Right kidney (tissue), 1 donor: ENCODE measurements at regions not wholly inside any gene's neighbourhood (a gene's known extent, or its start where the extent isn't known, plus 50 kb on each side); places are given as distances from the start of the nearest gene placed in this dataset.
A peak's percentile ranks its signal among the peaks of the same experiment; 100 is the strongest.

Experiments
- DNase-seq: peaks from one replicate; pipeline ENCODE4 v3.0.0-alpha.2; 2016

DNA sequence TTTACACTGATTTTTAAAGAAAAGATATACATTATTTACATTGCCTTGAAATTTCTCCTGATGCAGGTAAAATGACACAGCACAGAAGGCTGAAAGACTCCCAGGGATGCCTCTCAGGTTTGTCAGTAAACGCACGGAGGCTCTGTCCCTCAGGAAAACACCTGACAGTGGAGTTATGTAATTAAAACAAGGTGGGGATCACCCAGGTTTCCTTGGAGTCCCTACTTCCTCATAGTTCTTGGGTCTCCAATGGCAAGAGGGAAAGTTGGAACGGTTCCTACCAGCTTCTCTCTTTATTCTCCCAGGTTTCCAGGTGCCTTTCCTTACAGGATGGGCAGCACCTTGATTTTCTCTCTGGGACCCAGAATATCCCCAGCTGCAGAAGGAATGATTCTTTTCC, 654.8 kb downstream of the SLC4A3 start:
- DNase-seq = no peak

- no peak for DNase-seq
Observed at GRCh38 chr2:220293966-220294365, 666.5 kb downstream of the SLC4A3 start.

DNA sequence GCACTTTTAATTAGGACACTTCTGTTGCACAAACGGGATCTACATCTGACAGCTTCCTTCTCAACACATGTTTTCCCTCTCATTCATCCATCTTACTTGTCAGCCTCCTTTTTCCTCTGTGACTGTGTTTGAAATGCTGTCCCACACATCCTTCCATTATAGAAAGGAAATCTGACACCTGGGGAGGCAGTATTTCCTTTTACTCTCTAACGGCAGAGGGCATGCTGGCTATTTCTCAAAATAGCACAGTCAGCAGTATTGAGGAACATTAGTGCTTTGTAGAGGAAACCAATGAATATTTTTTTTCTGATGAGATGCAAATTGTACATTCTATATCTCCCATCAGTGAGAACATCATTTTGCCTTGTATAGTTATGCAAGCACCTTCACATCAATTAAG, 668.7 kb downstream of the SLC4A3 start:
- DNase-seq = peak; percentile 45

DNA sequence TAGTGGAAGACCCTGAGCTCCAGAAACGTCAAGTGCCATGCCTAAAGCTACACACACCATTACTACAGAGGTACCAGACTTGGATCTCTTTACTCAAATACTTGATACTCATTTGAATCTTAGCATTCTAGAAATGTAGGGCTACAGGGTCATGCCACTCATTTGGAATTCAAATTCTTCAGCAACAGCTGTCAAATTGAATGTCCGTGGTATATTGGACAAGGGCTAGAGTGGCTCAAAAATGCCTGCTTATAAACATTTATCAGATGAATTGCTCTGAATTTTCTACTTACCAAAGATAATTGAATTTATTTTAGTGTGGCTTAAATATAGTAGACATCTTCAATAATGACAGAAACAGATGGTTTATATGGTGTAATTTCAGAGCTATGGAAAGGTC, 669.7 kb downstream of the SLC4A3 start:
- no peak for DNase-seq

GRCh38 chr2:220300806-220301205, 673.4 kb downstream of the SLC4A3 start:
- no peak for DNase-seq

DNA sequence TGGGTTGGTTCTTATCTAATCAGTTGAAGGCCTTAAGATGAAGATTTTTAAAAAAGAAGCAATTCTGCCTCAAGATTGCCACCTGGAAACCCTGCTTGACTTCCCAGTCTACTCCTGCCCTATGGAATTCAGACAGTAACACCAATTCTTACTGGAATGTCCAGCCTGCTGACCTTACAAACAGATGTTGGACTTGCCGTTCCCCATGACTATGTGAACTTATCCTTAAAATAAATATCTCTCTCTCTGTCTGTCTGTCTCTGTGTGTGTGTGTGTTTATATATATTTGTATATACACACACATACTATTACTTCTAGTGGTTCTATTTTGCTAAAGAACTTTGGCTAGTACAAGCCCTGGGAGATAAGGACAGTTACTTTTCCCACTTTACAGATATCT, 675.3 kb downstream of the SLC4A3 start:
- DNase-seq = no peak

- DNase-seq = no peak
Observed at GRCh38 chr2:220309215-220309614, 681.8 kb downstream of the SLC4A3 start.

DNA sequence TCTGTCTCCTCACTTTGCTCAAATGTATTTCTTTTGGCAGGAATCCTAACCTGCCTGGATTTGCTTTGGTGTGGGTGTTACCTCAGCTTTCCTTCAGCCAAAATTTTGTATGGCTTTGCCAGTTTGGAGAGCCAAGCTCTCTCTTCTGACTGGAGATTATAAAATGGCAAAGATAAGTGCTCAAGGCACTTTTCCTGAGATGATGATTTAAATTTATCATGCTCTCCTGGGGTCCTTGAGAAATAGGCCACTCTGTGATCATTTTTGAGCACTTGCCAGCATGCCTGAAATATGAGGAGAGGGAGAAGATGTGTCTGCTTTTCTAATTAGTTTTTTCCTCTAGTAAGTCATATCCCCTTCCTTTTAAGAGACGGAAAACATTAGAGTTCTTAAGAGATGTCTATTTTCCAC, 683.0 kb downstream of the SLC4A3 start:
- DNase-seq = no peak

DNA sequence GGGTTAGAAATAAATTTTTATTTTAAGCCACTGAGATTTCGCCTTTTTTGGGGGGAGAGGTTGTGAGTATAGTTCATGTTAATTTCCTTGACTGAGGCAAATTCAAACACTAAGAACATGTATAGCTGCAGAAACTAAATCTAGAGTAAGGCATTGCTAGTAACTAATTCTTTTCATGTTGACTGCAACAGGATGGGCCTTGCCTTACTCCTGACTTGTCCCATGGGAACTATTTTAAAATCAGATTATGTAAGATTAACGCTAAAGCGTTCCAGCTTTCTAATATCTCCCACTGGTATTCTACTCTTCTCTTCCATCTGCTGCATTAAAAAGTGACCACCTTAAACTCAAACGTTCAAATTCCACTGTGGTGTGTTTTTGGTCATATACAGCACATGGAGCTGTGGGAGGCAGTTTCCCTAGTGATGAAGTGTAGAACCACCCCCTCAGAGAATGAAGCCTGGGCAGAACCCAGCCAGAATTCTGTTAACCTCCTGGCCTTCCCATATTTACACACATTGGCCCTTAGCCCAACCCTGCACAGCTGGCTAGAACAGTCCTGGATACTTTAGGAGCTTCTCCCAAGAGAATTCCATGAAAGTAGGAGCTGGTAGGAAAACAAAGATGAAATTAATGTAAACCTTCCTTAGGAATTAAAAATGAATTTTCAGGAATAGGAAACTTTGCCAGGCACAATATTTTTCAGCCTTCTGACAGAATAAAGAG, 687.8 kb downstream of the SLC4A3 start:
- DNase-seq = peak; percentile 26

GRCh38 chr2:220318037-220318436, 690.6 kb downstream of the SLC4A3 start:
- no peak for DNase-seq

DNA sequence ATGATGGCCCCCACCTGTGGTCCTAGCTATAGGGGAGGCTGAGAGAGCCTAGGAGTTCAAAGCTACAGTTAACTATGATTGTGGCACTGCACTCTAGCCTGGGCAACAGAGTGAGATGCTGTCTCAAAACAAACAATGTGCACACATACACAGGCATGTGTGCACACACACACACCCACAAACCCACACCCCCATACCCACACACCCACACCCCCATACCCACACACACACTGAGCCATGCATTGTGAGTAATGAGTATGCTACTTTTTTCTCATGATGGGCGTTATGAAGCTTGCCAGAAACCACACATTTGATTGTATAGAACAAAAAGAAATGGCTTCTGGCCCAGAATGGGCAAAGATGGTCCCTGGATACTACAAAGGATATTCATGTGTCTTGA, 691.1 kb downstream of the SLC4A3 start:
- DNase-seq = no peak

DNA sequence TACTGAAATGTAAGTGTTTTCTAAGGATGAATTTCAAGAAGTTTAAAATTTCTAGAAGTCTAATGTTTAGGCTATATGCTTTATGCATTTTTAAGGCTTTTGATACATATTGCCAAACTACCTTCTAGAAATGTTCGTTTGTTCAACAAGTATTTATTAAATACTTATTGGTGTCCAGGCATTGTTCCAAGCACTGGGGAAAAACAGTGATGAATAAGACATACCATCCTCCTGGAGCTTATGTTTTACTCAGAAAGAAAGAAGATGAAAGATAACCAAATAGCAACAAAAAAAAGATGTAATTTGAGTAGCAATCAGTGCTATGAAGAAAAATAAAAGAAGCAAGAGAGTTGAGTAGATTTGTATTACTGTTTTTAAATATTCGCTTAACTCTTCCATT, 692.9 kb downstream of the SLC4A3 start:
- no peak for DNase-seq

GRCh38 chr2:220332886-220333285, 705.5 kb downstream of the SLC4A3 start:
- no peak for DNase-seq

DNA sequence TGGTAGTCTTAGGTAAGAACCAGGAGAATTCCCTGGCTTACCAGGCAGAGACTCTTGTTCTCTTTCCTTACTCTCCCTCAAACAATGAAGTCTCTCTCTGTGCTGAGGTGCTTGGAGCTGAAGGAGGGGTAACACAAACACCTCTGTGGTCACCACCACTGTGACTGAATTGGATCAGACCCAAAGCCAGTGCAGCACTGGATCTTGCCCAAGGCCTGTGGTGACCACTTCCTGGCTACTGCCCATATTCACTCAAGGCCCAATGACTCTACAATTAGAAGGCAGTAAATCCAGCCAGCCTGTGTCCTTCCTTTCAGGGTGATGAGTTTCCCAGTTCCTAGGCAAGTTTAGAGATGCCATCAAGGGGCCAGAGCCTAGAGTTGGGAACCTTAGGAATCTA, 706.8 kb downstream of the SLC4A3 start:
- no peak for DNase-seq

- no peak for DNase-seq
Observed at GRCh38 chr2:220334871-220335590, 707.6 kb downstream of the SLC4A3 start.

GRCh38 chr2:220335591-220335915, 708.1 kb downstream of the SLC4A3 start:
- DNase-seq = no peak

DNA sequence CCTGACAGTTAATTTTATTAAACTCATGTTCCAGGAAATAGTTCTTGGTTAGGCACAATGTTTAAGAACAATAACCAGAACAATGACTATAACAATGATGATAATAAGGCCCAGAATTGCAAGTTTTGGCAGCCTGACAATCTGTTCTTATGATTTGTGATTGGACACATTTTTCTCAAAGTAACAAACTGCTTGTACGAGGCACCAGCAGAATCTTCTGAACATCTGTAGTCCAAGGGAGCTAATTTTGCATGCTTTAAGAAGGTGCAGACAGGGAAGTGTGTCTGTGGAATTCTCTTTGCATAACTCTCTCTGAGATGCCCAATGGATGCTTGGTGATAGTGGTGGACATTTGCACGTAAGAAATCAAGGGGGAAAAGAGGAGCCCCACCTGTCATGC, 709.3 kb downstream of the SLC4A3 start:
- DNase-seq = no peak

- DNase-seq = no peak
Observed at GRCh38 chr2:220337611-220338440, 710.4 kb downstream of the SLC4A3 start.

DNA sequence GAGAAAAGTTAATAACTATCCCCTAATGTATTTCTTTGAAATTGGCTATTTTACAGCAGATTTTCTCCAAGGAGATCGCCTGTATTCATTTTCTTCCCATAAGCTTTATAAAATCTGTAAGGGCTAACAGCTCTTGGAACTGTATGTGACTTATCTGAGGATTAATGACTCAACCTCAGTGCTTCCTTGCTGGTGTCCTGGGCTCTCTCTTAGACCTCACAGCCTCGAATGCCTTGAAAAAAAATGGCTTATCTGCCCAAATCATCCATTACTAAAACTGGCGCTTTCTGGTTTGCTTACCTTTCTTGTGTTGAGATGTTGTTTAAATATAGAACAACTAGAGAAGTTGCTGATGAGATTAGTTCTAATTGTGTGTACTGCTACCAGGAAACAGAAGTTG, 713.6 kb downstream of the SLC4A3 start:
- no peak for DNase-seq

DNA sequence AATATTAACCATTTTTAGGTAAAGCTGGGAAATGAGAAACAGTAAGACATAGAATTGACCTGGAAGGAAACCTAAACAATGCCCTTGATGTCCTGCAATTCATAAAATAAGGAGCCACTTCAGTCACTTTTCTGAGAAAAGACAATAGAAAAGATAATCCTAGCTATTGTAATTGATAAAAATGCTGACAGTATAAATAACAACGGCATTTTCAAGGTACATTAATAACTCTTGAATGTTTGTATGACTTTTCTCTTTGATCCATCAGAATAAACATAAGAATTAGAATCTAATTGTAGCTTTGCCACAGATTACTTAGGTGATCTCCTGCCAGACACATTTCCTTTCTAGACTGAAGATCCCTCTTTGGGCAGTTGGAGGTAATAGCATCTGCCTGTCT, 719.5 kb downstream of the SLC4A3 start:
- no peak for DNase-seq

GRCh38 chr2:220347626-220348025, 720.2 kb downstream of the SLC4A3 start:
- DNase-seq = no peak

DNA sequence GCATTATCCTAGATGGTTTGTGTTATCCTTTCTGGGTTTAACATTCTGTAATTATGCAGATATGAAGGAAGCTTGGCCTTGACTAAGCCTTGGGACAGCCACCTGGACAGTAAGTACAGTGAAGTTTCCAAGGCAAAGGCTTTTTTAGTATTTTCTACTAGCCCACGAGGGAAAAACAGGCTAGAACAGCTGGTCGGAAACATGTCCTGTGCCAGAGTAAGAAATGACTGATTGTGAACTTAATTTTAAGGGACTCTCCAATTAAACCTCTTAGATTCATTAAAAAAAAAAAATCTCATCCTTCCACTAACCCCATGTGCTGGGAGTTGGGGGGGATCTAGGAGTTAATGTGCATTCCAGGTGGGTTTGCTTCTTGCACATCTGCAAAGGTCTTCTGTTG, 720.8 kb downstream of the SLC4A3 start:
- no peak for DNase-seq

DNA sequence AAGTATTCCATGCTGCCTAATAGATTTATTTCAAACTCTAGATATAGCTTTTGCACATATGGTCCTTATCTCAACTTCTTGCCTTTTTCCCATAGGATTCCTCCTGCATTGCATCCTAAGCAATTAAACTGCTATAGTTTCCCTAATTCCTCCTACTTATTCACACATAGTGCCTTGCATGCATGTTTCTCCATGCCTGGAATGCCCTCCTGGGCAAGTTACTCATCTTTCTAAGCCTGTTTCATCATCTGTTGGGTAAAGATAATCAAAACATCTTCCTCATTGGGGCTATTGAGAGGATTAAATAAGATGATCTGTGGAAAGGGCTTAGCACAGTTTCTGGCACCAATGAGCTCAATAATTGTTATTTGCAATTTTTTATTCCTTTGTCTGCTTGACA, 726.5 kb downstream of the SLC4A3 start:
- DNase-seq = no peak

GRCh38 chr2:220356076-220356475, 728.6 kb downstream of the SLC4A3 start:
- no peak for DNase-seq
